ENCODE measurements at regions not wholly inside any gene's neighbourhood (a gene's known extent, or its start where the extent isn't known, plus 50 kb on each side); places are given as distances from the start of the nearest gene placed in this dataset.

DNA sequence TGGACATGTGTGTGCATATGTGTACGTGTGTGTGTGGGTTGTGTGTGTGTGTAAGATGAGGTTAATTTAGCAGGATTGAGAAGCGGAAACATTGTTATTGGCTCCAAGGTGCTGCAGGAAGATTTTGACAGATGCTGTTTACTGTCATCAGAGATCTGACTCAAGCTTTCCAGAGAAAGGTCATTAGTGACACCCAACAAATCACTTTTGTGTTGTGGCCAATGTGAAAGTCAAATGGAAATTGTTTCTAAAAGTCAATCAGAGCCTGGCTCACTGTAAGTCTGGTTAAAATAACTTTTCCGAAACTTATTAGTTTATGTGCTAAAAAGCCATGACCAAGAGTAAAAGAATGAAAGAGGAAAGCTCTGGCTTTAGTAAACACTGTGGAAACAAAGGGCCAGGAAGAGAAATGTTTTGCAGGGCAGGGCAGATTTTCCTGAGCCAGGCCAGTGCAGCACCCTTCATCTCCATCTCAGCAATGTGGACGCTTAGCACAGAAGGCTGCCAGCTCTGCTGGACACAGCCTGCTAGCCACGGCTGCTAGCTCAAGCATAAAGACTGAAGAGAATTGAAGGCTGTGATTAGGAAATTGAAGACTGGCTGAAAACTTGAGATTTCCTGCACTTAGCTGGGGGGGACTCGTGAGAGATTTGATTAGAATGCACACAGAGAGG, 235.8 kb downstream of the NEDD1 start:
- WGBS, result 30% methylated on average over 6 of the region's 6 CpGs
- H3K9ac ChIP-seq (ENCODE audit: low read length), result no peak overlapping the region
- no peak for DNase-seq

GRCh38 chr12:97148941-97149559, 242.0 kb downstream of the NEDD1 start:
- Histone ChIP-seq H3K36me3 (ENCODE audit: control insufficient read depth in 1 of 2, insufficient read depth in 2 of 2, low read depth in 1 of 2, low read length in 2 of 2) (no peaks in the 10 kb centered on the region), H3K18ac (ENCODE audit: low read depth in 1 of 2, low read length in 2 of 2) (no peak overlapping the region), H3K9ac (ENCODE audit: low read length) (no peak overlapping the region), H3K79me1 (replicated peaks; ENCODE audit: low read length, poor library complexity, severe bottlenecking) (no peaks in the 10 kb centered on the region), H4K91ac (ENCODE audit: low read length) (no peak overlapping the region), H2BK5ac (ENCODE audit: low read depth, low read length, poor library complexity, severe bottlenecking) (no peak overlapping the region), H2BK15ac (ENCODE audit: low read depth, poor library complexity, severe bottlenecking) (no peak overlapping the region), H3K27ac (ENCODE audit: low read length, poor library complexity, severe bottlenecking) (no peak overlapping the region), H2BK12ac (ENCODE audit: low read length in 2 of 2) (no peak overlapping the region), H3K4me2 (ENCODE audit: low read length, poor library complexity, severe bottlenecking) (no peak overlapping the region), H4K8ac (ENCODE audit: low read length) (no peak overlapping the region), H3K23ac (ENCODE audit: low read length in 2 of 2) (no peak overlapping the region), H2AFZ (ENCODE audit: low read depth, low read length) (no peak overlapping the region), H2BK120ac (ENCODE audit: low read depth, low read length) (no peak overlapping the region), H3K9me3 (ENCODE audit: control insufficient read depth, low read length) (no peaks in the 10 kb centered on the region), H3K4me3 (ENCODE audit: insufficient read depth in 1 of 2, low read depth in 1 of 2, low read length in 2 of 2) (no peak overlapping the region), H3K4me1 (ENCODE audit: control insufficient read depth, insufficient read depth, low read depth, low read length) (peaks cover 3% of the 10 kb centered on the region), H3K4ac (ENCODE audit: low read depth in 1 of 2, low read length in 2 of 2) (no peak overlapping the region), H3K14ac (ENCODE audit: low read length in 2 of 2) (no peak overlapping the region), H2AK5ac (ENCODE audit: low read length, severe bottlenecking) (no peak overlapping the region), H3K27me3 (ENCODE audit: control insufficient read depth in 1 of 2, insufficient read depth in 1 of 2, low read length in 2 of 2) (no peaks in the 10 kb centered on the region)
- peak; percentile 38 for DNase-seq
- WGBS, result 53% methylated on average over 9 of the region's 9 CpGs

More for the DNA sequence above, 235.8 kb downstream of the NEDD1 start:
- H2BK12ac ChIP-seq (ENCODE audit: low read length in 2 of 2), result no peak overlapping the region
- H3K14ac ChIP-seq (ENCODE audit: low read length in 2 of 2), result no peak overlapping the region
- H3K36me3 ChIP-seq (ENCODE audit: control insufficient read depth in 1 of 2, insufficient read depth in 2 of 2, low read depth in 1 of 2, low read length in 2 of 2), result no peaks in the 10 kb centered on the region
- H2BK120ac ChIP-seq (ENCODE audit: low read depth, low read length), result no peak overlapping the region
- no peak overlapping the region for H2AK5ac ChIP-seq (ENCODE audit: low read length, severe bottlenecking)
- H3K9me3 ChIP-seq (ENCODE audit: control insufficient read depth, low read length), result no peaks in the 10 kb centered on the region
- no peaks in the 10 kb centered on the region for H3K27me3 ChIP-seq (ENCODE audit: control insufficient read depth in 1 of 2, insufficient read depth in 1 of 2, low read length in 2 of 2)
- H3K4ac ChIP-seq (ENCODE audit: low read depth in 1 of 2, low read length in 2 of 2), result no peak overlapping the region
- H3K79me1 ChIP-seq (replicated peaks; ENCODE audit: low read length, poor library complexity, severe bottlenecking), result no peaks in the 10 kb centered on the region
- H3K4me3 ChIP-seq (ENCODE audit: insufficient read depth in 1 of 2, low read depth in 1 of 2, low read length in 2 of 2), result no peak overlapping the region
- no peak overlapping the region for H4K91ac ChIP-seq (ENCODE audit: low read length)
- no peak overlapping the region for H3K23ac ChIP-seq (ENCODE audit: low read length in 2 of 2)
- H3K27ac ChIP-seq (ENCODE audit: low read length, poor library complexity, severe bottlenecking), result no peak overlapping the region
- H2BK5ac ChIP-seq (ENCODE audit: low read depth, low read length, poor library complexity, severe bottlenecking), result no peak overlapping the region
- no peak overlapping the region for H3K18ac ChIP-seq (ENCODE audit: low read depth in 1 of 2, low read length in 2 of 2)
- H3K4me2 ChIP-seq (ENCODE audit: low read length, poor library complexity, severe bottlenecking), result no peak overlapping the region
- H3K4me1 ChIP-seq (ENCODE audit: control insufficient read depth, insufficient read depth, low read depth, low read length), result no peaks in the 10 kb centered on the region
- H2AFZ ChIP-seq (ENCODE audit: low read depth, low read length), result no peak overlapping the region
- H4K8ac ChIP-seq (ENCODE audit: low read length), result no peak overlapping the region
- H2BK15ac ChIP-seq (ENCODE audit: low read depth, poor library complexity, severe bottlenecking), result no peak overlapping the region

- Histone ChIP-seq H3K14ac (ENCODE audit: low read length in 2 of 2) (no peak overlapping the region), H2AK5ac (ENCODE audit: low read length, severe bottlenecking) (no peak overlapping the region), H2AFZ (ENCODE audit: low read depth, low read length) (no peak overlapping the region), H3K4me1 (ENCODE audit: control insufficient read depth, insufficient read depth, low read depth, low read length) (peaks cover 3% of the 10 kb centered on the region), H2BK5ac (ENCODE audit: low read depth, low read length, poor library complexity, severe bottlenecking) (no peak overlapping the region), H3K4me2 (ENCODE audit: low read length, poor library complexity, severe bottlenecking) (no peak overlapping the region), H4K8ac (ENCODE audit: low read length) (no peak overlapping the region), H3K4ac (ENCODE audit: low read depth in 1 of 2, low read length in 2 of 2) (no peak overlapping the region), H3K27ac (ENCODE audit: low read length, poor library complexity, severe bottlenecking) (no peak overlapping the region), H2BK120ac (ENCODE audit: low read depth, low read length) (no peak overlapping the region), H3K9me3 (ENCODE audit: control insufficient read depth, low read length) (no peaks in the 10 kb centered on the region), H3K4me3 (ENCODE audit: insufficient read depth in 1 of 2, low read depth in 1 of 2, low read length in 2 of 2) (no peak overlapping the region), H4K91ac (ENCODE audit: low read length) (no peak overlapping the region), H3K23ac (ENCODE audit: low read length in 2 of 2) (no peak overlapping the region), H3K27me3 (ENCODE audit: control insufficient read depth in 1 of 2, insufficient read depth in 1 of 2, low read length in 2 of 2) (no peaks in the 10 kb centered on the region), H3K36me3 (ENCODE audit: control insufficient read depth in 1 of 2, insufficient read depth in 2 of 2, low read depth in 1 of 2, low read length in 2 of 2) (no peaks in the 10 kb centered on the region), H3K79me1 (replicated peaks; ENCODE audit: low read length, poor library complexity, severe bottlenecking) (no peaks in the 10 kb centered on the region), H3K18ac (ENCODE audit: low read depth in 1 of 2, low read length in 2 of 2) (no peak overlapping the region), H3K9ac (ENCODE audit: low read length) (no peak overlapping the region), H2BK15ac (ENCODE audit: low read depth, poor library complexity, severe bottlenecking) (no peak overlapping the region), H2BK12ac (ENCODE audit: low read length in 2 of 2) (no peak overlapping the region)
- WGBS, result 0% methylated on average over 1 of the region's 1 CpG
- DNase-seq, result no peak
Observed at GRCh38 chr12:97151481-97151880, 244.4 kb downstream of the NEDD1 start.

DNA sequence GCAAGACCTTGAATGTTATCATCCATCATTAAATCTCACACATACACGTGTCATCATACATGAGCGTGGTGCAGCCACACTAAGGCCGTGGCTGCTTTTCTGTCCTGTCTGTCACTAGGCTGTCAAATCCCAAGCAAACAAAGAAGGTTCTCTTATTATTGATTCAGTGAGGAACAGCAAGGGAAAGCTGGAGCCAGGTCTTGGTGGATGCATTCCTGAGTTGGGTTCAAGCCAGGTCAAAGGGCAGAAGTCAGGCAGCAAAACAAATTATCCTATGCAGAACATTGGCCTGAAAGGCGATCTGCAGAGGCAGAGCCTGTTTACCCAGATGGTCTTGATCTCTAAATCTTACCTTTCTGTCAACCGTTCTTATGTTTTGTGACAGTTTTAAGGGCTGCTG, 252.3 kb downstream of the NEDD1 start:
- Histone ChIP-seq H3K79me1 (replicated peaks; ENCODE audit: low read length, poor library complexity, severe bottlenecking) (no peaks in the 10 kb centered on the region), H2AFZ (ENCODE audit: low read depth, low read length) (no peak overlapping the region), H3K4me1 (ENCODE audit: control insufficient read depth, insufficient read depth, low read depth, low read length) (no peaks in the 10 kb centered on the region), H4K91ac (ENCODE audit: low read length) (no peak overlapping the region), H3K9me3 (ENCODE audit: control insufficient read depth, low read length) (no peaks in the 10 kb centered on the region), H2BK15ac (ENCODE audit: low read depth, poor library complexity, severe bottlenecking) (no peak overlapping the region), H3K27me3 (ENCODE audit: control insufficient read depth in 1 of 2, insufficient read depth in 1 of 2, low read length in 2 of 2) (no peaks in the 10 kb centered on the region), H3K36me3 (ENCODE audit: control insufficient read depth in 1 of 2, insufficient read depth in 2 of 2, low read depth in 1 of 2, low read length in 2 of 2) (no peaks in the 10 kb centered on the region), H2BK120ac (ENCODE audit: low read depth, low read length) (no peak overlapping the region), H3K27ac (ENCODE audit: low read length, poor library complexity, severe bottlenecking) (no peak overlapping the region), H3K14ac (ENCODE audit: low read length in 2 of 2) (no peak overlapping the region), H3K4me3 (ENCODE audit: insufficient read depth in 1 of 2, low read depth in 1 of 2, low read length in 2 of 2) (no peak overlapping the region), H3K18ac (ENCODE audit: low read depth in 1 of 2, low read length in 2 of 2) (no peak overlapping the region), H4K8ac (ENCODE audit: low read length) (no peak overlapping the region), H3K23ac (ENCODE audit: low read length in 2 of 2) (no peak overlapping the region), H3K4ac (ENCODE audit: low read depth in 1 of 2, low read length in 2 of 2) (no peak overlapping the region), H2BK12ac (ENCODE audit: low read length in 2 of 2) (no peak overlapping the region), H3K9ac (ENCODE audit: low read length) (no peak overlapping the region), H3K4me2 (ENCODE audit: low read length, poor library complexity, severe bottlenecking) (no peak overlapping the region), H2AK5ac (ENCODE audit: low read length, severe bottlenecking) (no peak overlapping the region), H2BK5ac (ENCODE audit: low read depth, low read length, poor library complexity, severe bottlenecking) (no peak overlapping the region)
- no peak for DNase-seq
- 40% methylated on average over 5 of the region's 5 CpGs for WGBS
